Mesenchymal stem cell (in vitro differentiated cells and primary cell): ENCODE measurements at regions not wholly inside any gene's neighbourhood (a gene's known extent, or its start where the extent isn't known, plus 50 kb on each side); places are given as distances from the start of the nearest gene placed in this dataset.

Experiments
- DNase-seq: peaks from one replicate; pipeline ENCODE4 v3.0.0-alpha.2; 2013
- H2AFZ ChIP-seq: one replicate; pipeline ENCODE4 v1.6.1; 2013; ENCODE audit warnings: low read depth, mild to moderate bottlenecking, control low read depth, inconsistent platforms, low read length, moderate library complexity
- H2AK5ac ChIP-seq: 2 replicates; pipeline ENCODE4 v1.6.1; 2013; ENCODE audit warnings: low read length, moderate library complexity, mild to moderate bottlenecking, inconsistent platforms; ENCODE audit not compliant: severe bottlenecking
- H2BK120ac ChIP-seq: one replicate; pipeline ENCODE4 v1.6.1; 2013; ENCODE audit warnings: low read depth, mild to moderate bottlenecking, inconsistent platforms, low read length, moderate library complexity
- H2BK12ac ChIP-seq, 2 experiments: one replicate each; pipeline ENCODE4 v1.6.1; 2013; ENCODE audit warnings: inconsistent platforms in 2 of 2, low read length in 2 of 2, mild to moderate bottlenecking in 2 of 2, moderate library complexity in 2 of 2, control low read depth in 1 of 2
- H2BK15ac ChIP-seq: one replicate; pipeline ENCODE4 v1.6.1; 2013; ENCODE audit warnings: mild to moderate bottlenecking, low read depth, inconsistent platforms; ENCODE audit not compliant: poor library complexity, severe bottlenecking
- H2BK5ac ChIP-seq: 2 replicates; pipeline ENCODE4 v1.6.1; 2013; ENCODE audit warnings: low read depth, mild to moderate bottlenecking, low read length, control low read depth, inconsistent platforms; ENCODE audit not compliant: poor library complexity, severe bottlenecking
- H3K14ac ChIP-seq, 2 experiments: one replicate each; pipeline ENCODE4 v1.6.1; 2013; ENCODE audit warnings: inconsistent platforms in 2 of 2, low read length in 2 of 2, control low read depth in 1 of 2, mild to moderate bottlenecking in 1 of 2, moderate library complexity in 1 of 2
- H3K18ac ChIP-seq, 2 experiments: one replicate each; pipeline ENCODE4 v1.6.1; 2013; ENCODE audit warnings: inconsistent platforms in 2 of 2, low read length in 2 of 2, control low read depth in 1 of 2, low read depth in 1 of 2, mild to moderate bottlenecking in 1 of 2
- H3K23ac ChIP-seq, 2 experiments: one replicate each; pipeline ENCODE4 v1.6.1; 2013; ENCODE audit warnings: inconsistent platforms in 2 of 2, low read length in 2 of 2, mild to moderate bottlenecking in 2 of 2, moderate library complexity in 2 of 2, control low read depth in 1 of 2
- H3K27ac ChIP-seq: 2 replicates; pipeline ENCODE4 v1.5.1; 2013; ENCODE audit warnings: mild to moderate bottlenecking, moderate library complexity, low read length, control low read depth, inconsistent platforms; ENCODE audit not compliant: poor library complexity, severe bottlenecking
- H3K27me3 ChIP-seq, 2 experiments: 2 replicates each; pipeline versions ENCODE4 v1.6.1 to v1.7.0; 2013; ENCODE audit warnings: low read length in 2 of 2, mild to moderate bottlenecking in 2 of 2, moderate library complexity in 2 of 2, control low read depth in 1 of 2, inconsistent platforms in 1 of 2; ENCODE audit not compliant: control insufficient read depth in 1 of 2, insufficient read depth in 1 of 2
- H3K36me3 ChIP-seq, 2 experiments: 2 replicates each; pipeline versions ENCODE4 v1.6.1 to v1.7.0; 2013; ENCODE audit warnings: low read length in 2 of 2, control low read depth in 1 of 2, inconsistent platforms in 1 of 2, low read depth in 1 of 2, mild to moderate bottlenecking in 1 of 2; ENCODE audit not compliant: insufficient read depth in 2 of 2, control insufficient read depth in 1 of 2
- H3K4ac ChIP-seq, 2 experiments: one replicate each; pipeline ENCODE4 v1.6.1; 2013; ENCODE audit warnings: inconsistent platforms in 2 of 2, low read length in 2 of 2, mild to moderate bottlenecking in 2 of 2, moderate library complexity in 2 of 2, control low read depth in 1 of 2, low read depth in 1 of 2
- H3K4me1 ChIP-seq: 2 replicates; pipeline ENCODE4 v1.6.1; 2013; ENCODE audit warnings: low read depth, low read length, control low read depth; ENCODE audit not compliant: control insufficient read depth, insufficient read depth
- H3K4me2 ChIP-seq: 2 replicates; pipeline ENCODE4 v1.6.1; 2013; ENCODE audit warnings: low read length, mild to moderate bottlenecking, inconsistent platforms; ENCODE audit not compliant: poor library complexity, severe bottlenecking
- H3K4me3 ChIP-seq, 2 experiments: 2 replicates each; pipeline versions ENCODE4 v1.5.1 to v1.7.0; 2013; ENCODE audit warnings: low read length in 2 of 2, mild to moderate bottlenecking in 2 of 2, control low read depth in 1 of 2, low read depth in 1 of 2; ENCODE audit not compliant: insufficient read depth in 1 of 2
- H3K79me1 ChIP-seq: replicated peaks from 2 replicates; pipeline ENCODE4 v1.6.1; 2013; ENCODE audit warnings: mild to moderate bottlenecking, control low read depth, low read length, inconsistent platforms; ENCODE audit not compliant: poor library complexity, severe bottlenecking
- H3K9ac ChIP-seq: 2 replicates; pipeline ENCODE4 v1.7.0; 2013; ENCODE audit warnings: mild to moderate bottlenecking, low read length, moderate library complexity
- H3K9me3 ChIP-seq: 2 replicates; pipeline ENCODE4 v1.7.0; 2013; ENCODE audit warnings: mild to moderate bottlenecking, low read length; ENCODE audit not compliant: control insufficient read depth
- H4K8ac ChIP-seq: one replicate; pipeline ENCODE4 v1.6.1; 2013; ENCODE audit warnings: inconsistent platforms, mild to moderate bottlenecking, low read length, moderate library complexity
- H4K91ac ChIP-seq: one replicate; pipeline ENCODE4 v1.6.1; 2013; ENCODE audit warnings: mild to moderate bottlenecking, low read length, inconsistent platforms
- WGBS: methylation state at CpG from one replicate; pipeline ENCODE4 v1.1.7; 2013; ENCODE audit warnings: mixed read lengths; 5-methylcytosine and 5-hydroxymethylcytosine counted together

GRCh38 chr5:74480201-74480600, 160.3 kb downstream of the ENC1 start:
- Histone ChIP-seq H2BK12ac (no peak overlapping the region), H2BK15ac (no peak overlapping the region), H3K27ac (no peak overlapping the region), H3K4me3 (no peak overlapping the region), H2BK5ac (no peak overlapping the region), H3K27me3 (no peaks in the 10 kb centered on the region), H3K9ac (no peak overlapping the region), H2AFZ (no peak overlapping the region), H3K4me1 (no peaks in the 10 kb centered on the region), H3K18ac (no peak overlapping the region), H3K4ac (no peak overlapping the region), H3K14ac (no peak overlapping the region), H3K36me3 (no peaks in the 10 kb centered on the region), H3K4me2 (no peak overlapping the region), H4K8ac (no peak overlapping the region), H2AK5ac (no peak overlapping the region), H3K79me1 (no peaks in the 10 kb centered on the region), H3K23ac (no peak overlapping the region), H3K9me3 (no peaks in the 10 kb centered on the region), H4K91ac (no peak overlapping the region), H2BK120ac (no peak overlapping the region)
- WGBS = 94% methylated on average over 4 of the region's 6 CpGs
- DNase-seq = no peak

DNA sequence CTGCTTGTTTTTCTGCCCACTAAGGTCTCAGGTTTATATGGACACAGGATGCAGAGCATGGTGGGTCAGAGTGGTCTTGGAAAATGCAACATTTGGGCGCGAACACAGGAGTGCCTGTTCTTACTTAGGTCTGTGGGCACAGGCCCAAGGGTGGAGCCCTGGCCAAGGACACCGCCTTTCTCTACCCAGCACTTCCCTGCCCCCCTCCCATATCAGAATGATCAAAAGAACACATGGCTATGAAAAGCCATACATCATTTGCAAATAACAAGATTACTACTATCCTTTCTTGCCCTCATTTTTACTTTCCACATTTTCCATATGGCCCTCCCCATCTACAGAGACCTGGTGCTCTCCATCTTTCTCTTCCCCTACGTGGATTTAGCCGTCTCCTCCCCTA, 162.2 kb downstream of the ENC1 start:
- H3K4me1 ChIP-seq = no peaks in the 10 kb centered on the region
- no peak overlapping the region for H2BK5ac ChIP-seq
- no peaks in the 10 kb centered on the region for H3K36me3 ChIP-seq
- no peak overlapping the region for H3K4ac ChIP-seq
- no peak overlapping the region for H3K4me3 ChIP-seq
- no peak overlapping the region for H3K18ac ChIP-seq
- no peak for DNase-seq
- no peak overlapping the region for H2AFZ ChIP-seq
- H3K9ac ChIP-seq = no peak overlapping the region
- no peak overlapping the region for H3K14ac ChIP-seq
- H2BK120ac ChIP-seq = no peak overlapping the region
- no peak overlapping the region for H3K27ac ChIP-seq
- no peaks in the 10 kb centered on the region for H3K79me1 ChIP-seq
- H2BK12ac ChIP-seq = no peak overlapping the region
- no peaks in the 10 kb centered on the region for H3K9me3 ChIP-seq
- H3K23ac ChIP-seq = no peak overlapping the region
- H2AK5ac ChIP-seq = no peak overlapping the region
- H2BK15ac ChIP-seq = no peak overlapping the region
- WGBS = 67% methylated on average over 5 of the region's 5 CpGs
- no peak overlapping the region for H4K91ac ChIP-seq
- H3K4me2 ChIP-seq = no peak overlapping the region
- H4K8ac ChIP-seq = no peak overlapping the region
- H3K27me3 ChIP-seq = no peaks in the 10 kb centered on the region

GRCh38 chr5:74477761-74478160, 162.8 kb downstream of the ENC1 start:
- H3K14ac ChIP-seq = no peak overlapping the region
- no peak overlapping the region for H4K91ac ChIP-seq
- H2BK15ac ChIP-seq = no peak overlapping the region
- no peak overlapping the region for H4K8ac ChIP-seq
- no peak overlapping the region for H2BK120ac ChIP-seq
- no peaks in the 10 kb centered on the region for H3K4me1 ChIP-seq
- no peak overlapping the region for H2BK12ac ChIP-seq
- H3K4ac ChIP-seq = no peak overlapping the region
- no peak overlapping the region for H3K18ac ChIP-seq
- no peak overlapping the region for H2AFZ ChIP-seq
- H3K9ac ChIP-seq = no peak overlapping the region
- no peaks in the 10 kb centered on the region for H3K27me3 ChIP-seq
- no peak for DNase-seq
- H2AK5ac ChIP-seq = no peak overlapping the region
- 97% methylated on average over 12 of the region's 12 CpGs for WGBS
- no peaks in the 10 kb centered on the region for H3K79me1 ChIP-seq
- H3K36me3 ChIP-seq = no peaks in the 10 kb centered on the region
- H2BK5ac ChIP-seq = no peak overlapping the region
- no peak overlapping the region for H3K4me2 ChIP-seq
- H3K27ac ChIP-seq = no peak overlapping the region
- no peak overlapping the region for H3K23ac ChIP-seq
- H3K9me3 ChIP-seq = no peaks in the 10 kb centered on the region
- no peak overlapping the region for H3K4me3 ChIP-seq

DNA sequence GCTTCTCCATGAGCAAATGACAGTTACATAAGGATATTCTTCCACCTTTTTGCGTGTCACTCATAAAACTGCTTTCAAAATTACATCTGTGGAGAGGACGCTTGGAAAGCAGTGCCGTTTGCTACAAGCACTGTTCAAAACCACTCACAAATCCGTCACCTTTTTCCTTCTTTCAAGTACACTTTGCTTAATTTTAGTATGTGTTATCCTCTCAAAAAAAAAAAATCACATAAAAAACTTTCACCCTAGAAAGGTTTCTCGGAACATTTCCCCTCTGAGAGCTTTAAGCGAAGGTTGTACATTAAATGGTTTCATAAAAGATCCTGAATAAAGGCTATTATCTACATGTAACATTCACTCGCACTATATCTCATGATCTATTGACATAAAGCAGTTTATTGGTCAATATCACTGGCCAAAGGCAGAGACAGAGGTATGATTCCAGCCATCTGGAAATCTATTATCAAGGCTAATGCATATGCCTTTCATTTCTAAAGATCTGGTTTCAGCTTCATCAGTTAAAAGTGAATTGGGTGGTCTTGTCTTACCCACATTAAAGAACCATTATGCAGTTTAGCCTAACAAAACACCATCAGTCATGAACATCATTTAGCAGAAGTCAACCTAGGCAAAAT, 163.6 kb downstream of the ENC1 start:
- WGBS = over 99% methylated on average over 5 of the region's 7 CpGs
- no peak overlapping the region for H3K9ac ChIP-seq
- no peak overlapping the region for H2AFZ ChIP-seq
- no peak overlapping the region for H3K27ac ChIP-seq
- no peak overlapping the region for H2BK120ac ChIP-seq
- H4K91ac ChIP-seq = no peak overlapping the region
- H3K9me3 ChIP-seq = no peaks in the 10 kb centered on the region
- H3K79me1 ChIP-seq = no peaks in the 10 kb centered on the region
- no peaks in the 10 kb centered on the region for H3K36me3 ChIP-seq
- H3K23ac ChIP-seq = no peak overlapping the region
- H3K4ac ChIP-seq = no peak overlapping the region
- H3K27me3 ChIP-seq = no peaks in the 10 kb centered on the region
- no peak overlapping the region for H3K4me2 ChIP-seq
- H4K8ac ChIP-seq = no peak overlapping the region
- no peak overlapping the region for H2BK12ac ChIP-seq
- H3K14ac ChIP-seq = no peak overlapping the region
- no peak overlapping the region for H2BK15ac ChIP-seq
- no peak overlapping the region for H3K4me3 ChIP-seq
- H3K18ac ChIP-seq = no peak overlapping the region
- no peak for DNase-seq
- no peaks in the 10 kb centered on the region for H3K4me1 ChIP-seq
- H2AK5ac ChIP-seq = no peak overlapping the region
- no peak overlapping the region for H2BK5ac ChIP-seq
